GM10248 (cell line): ENCODE measurements at regions not wholly inside any gene's neighbourhood (a gene's known extent, or its start where the extent isn't known, plus 50 kb on each side); places are given as distances from the start of the nearest gene placed in this dataset.

Experiments
- CTCF ChIA-PET: fragments of 300-600 bp; sonication (Branson Sonifier 250); formaldehyde crosslinking; extraction: SDS; loops from one replicate; lab custom pipeline; 2021; ENCODE audit warnings: antibody characterized with exemption; lab: Yijun Ruan, JAX
- POLR2A ChIA-PET: fragments of 350-650 bp; sonication (Branson Sonifier 250); formaldehyde crosslinking; extraction: SDS; loops from one replicate; lab custom pipeline; 2020; ENCODE audit warnings: antibody characterized with exemption; lab: Yijun Ruan, JAX
- DNase-seq: peaks from one replicate; pipeline ENCODE4 v3.0.0; 2012; ENCODE audit errors: extremely low spot score
- TF ChIP-seq, protein P1 (sequence below): IDR thresholded peaks from 2 replicates; pipeline ENCODE4 v1.5.1; 2012; ENCODE audit warnings: mild to moderate bottlenecking, low read depth; ENCODE audit errors: extremely low read depth, missing control alignments, control extremely low read depth

DNA sequence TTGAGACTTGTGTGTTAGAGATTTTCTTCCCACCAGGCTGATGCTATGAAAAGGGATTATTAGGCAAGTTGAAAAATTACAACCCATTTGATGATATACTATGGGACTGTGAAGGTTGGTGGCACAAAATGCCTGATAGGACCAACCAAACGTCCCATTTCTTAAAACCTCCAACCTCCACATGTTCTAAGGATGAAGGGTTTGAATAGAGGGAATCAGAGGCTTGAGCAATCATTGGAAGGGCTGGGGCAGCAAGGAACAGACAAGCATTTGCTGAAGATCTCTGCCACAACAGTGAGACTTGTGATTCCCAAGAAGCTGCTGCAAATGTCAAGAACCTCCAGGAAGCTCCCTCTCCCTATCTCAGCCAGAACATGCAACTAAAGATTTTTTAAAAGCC, 283.1 kb downstream of the ELAVL2 start:
- no peak for DNase-seq
- TF ChIP-seq, protein P1, sequence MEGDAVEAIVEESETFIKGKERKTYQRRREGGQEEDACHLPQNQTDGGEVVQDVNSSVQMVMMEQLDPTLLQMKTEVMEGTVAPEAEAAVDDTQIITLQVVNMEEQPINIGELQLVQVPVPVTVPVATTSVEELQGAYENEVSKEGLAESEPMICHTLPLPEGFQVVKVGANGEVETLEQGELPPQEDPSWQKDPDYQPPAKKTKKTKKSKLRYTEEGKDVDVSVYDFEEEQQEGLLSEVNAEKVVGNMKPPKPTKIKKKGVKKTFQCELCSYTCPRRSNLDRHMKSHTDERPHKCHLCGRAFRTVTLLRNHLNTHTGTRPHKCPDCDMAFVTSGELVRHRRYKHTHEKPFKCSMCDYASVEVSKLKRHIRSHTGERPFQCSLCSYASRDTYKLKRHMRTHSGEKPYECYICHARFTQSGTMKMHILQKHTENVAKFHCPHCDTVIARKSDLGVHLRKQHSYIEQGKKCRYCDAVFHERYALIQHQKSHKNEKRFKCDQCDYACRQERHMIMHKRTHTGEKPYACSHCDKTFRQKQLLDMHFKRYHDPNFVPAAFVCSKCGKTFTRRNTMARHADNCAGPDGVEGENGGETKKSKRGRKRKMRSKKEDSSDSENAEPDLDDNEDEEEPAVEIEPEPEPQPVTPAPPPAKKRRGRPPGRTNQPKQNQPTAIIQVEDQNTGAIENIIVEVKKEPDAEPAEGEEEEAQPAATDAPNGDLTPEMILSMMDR: no peak
- CTCF ChIA-PET: no interaction called here
- POLR2A ChIA-PET: no interaction called here

DNA sequence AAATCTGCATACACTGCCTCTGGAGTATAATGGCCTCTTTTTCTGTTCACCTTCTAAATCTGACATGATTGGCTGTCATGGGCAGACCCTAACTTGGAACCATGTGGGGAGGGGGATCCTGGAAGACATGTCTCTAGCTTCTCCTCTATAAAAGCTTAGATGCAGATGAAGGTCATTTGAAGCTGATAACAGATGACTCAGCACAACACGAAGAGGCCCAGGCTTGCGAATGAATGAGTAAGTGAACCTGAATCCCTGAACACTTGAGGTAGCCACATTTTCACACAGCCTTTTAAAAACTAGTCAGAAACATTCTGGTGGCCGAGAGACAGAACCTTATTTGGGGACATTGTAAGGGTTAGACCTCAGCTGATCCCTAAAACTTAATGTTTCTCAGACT, 282.6 kb downstream of the ELAVL2 start:
- ChIA-PET CTCF (no interaction called here), POLR2A (no interaction called here)
- TF ChIP-seq, protein P1: no peak
- no peak for DNase-seq

DNA sequence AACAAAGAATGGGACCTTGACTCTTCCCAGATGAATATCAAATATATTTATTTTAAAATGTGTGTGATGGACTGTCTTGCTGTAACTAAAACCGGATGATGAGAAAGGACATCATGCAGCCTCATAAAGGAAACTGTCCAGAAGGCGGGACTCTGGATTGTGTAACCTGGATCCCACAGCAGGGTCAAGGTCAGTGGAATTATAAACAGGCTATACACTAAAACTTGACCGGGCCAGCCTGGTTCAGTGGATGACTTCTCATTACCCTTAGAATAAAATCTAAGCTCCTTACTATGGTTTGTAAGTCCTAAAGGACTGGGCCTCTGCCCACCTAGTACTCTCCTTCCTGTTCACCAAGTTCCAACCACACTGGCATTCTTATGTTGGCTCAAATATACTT, 280.3 kb downstream of the ELAVL2 start:
- POLR2A ChIA-PET: no interaction called here
- TF ChIP-seq, protein P1: no peak
- CTCF ChIA-PET: no interaction called here

DNA sequence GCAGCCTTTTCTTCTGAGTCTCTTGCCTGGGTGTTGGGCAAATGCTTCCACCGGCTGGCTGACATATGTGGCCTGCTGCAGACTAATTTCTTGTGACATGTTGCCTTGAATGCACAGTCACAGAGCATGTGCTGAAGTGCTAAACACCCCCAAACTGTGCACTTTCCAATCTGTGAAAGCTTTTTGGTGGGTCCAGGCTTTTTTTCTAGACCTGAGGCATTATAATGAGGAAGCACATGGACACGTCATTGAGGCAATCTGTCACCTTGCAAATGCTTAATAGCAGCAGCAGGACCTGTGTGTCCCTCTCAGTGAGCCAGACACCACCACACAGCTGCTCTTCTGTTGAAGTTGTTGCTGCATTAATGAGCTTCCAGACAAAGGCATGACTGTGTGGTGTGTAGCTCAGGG, 274.7 kb downstream of the ELAVL2 start:
- TF ChIP-seq, protein P1: no peak
- ChIA-PET CTCF (no interaction called here), POLR2A (no interaction called here)
- no peak for DNase-seq

More for the DNA sequence above, 280.3 kb downstream of the ELAVL2 start:
- no peak for DNase-seq

DNA sequence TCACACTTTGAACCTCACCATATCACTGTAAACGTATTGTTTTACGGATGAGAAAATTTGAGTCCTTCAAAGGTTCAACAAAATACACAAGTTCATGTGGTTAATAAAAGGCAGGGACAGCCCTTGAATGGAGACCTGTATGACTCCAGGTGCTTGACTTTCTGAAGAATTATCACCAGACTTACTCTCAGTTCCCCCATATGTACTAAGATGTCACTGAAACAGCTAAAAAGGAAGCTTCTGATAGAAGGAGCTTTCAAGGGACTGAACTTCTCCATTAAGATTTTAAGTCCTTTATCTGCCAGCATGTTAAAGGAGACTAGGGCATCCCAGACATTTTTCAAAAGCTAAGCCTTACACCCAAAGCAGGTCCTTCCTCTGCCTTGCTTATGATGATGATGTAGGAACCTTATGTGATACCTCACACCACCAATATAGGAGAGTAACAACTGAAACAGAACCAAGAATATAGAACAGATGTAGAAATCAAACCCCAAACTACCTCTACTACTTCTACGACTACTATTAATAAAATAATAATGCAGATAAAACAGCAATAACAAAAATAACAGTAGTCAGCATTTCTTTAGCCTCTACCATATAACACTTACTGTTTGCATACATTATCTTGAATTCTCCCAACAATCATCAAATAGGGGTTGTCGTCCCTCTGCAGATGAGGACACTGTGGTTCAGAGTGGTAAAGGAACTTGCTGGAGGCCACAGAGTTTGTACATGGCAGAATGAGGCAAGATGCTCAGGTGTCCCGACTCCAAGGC, 273.9 kb downstream of the ELAVL2 start:
- DNase-seq: no peak
- TF ChIP-seq, protein P1: no peak
- POLR2A ChIA-PET: no interaction called here
- CTCF ChIA-PET: no interaction called here

DNA sequence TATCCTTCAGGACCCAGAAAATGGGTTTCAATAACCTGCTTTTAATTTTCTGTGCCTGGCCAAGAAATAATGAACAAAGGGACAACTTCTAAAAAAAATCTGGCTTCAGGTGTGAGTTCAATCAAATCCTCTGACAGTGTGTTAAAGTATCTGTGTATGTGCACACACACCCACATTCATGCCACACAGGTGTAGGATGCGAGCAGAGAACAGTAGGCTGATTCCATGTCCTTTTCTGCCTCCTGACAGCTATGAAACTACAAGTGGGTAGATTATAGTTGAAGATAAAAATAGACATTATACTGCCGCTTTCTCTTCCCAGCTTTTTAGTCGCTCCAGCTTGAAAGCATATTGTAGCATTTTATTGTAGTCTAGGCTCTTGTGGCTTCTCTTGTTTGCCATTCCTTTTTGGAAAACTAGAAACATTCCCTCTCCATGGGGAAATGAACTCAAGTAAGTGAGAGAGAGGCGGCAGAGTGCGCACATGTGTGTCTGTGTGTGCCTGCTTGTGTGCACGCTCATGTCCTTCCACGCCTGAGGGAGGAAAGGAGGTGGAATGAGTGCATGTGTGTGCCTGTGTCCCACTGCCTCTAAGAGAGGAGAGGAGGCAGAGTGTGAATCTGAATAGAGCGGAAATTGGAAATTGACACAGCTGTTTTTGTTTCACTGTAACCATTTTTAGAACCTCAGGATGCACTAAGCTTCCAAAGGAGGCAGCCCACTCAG, 273.0 kb downstream of the ELAVL2 start:
- no peak for DNase-seq
- ChIA-PET CTCF (no interaction called here), POLR2A (no interaction called here)
- TF ChIP-seq, protein P1: no peak
